ENCODE measurements at regions not wholly inside any gene's neighbourhood (a gene's known extent, or its start where the extent isn't known, plus 50 kb on each side); places are given as distances from the start of the nearest gene placed in this dataset.

- no peak for TF ChIP-seq ELK1 (IDR thresholded peaks at IDR 0.05; ENCODE audit: low read depth, low read length)
- TF ChIP-seq EZH2 (IDR thresholded peaks at IDR 0.05; ENCODE audit: borderline replicate concordance, control insufficient read depth, low read depth, low read length), result no peak
- TF ChIP-seq CTCF (IDR thresholded peaks at IDR 0.05 in 2 of 3, conservative IDR thresholded peaks at IDR 0.05 in 1 of 3; ENCODE audit: control insufficient read depth in 2 of 3, extremely low read depth in 1 of 3, insufficient read depth in 1 of 3, low read depth in 3 of 3, low read length in 3 of 3), result no peak
- no peak for TF ChIP-seq SRF (IDR thresholded peaks at IDR 0.05; ENCODE audit: low read depth in 2 of 2, low read length in 2 of 2)
- no peak for TF ChIP-seq TCF7 (IDR thresholded peaks at IDR 0.05; ENCODE audit: borderline replicate concordance)
- no peak for TF ChIP-seq FOXM1 (IDR thresholded peaks at IDR 0.05; ENCODE audit: low read depth, low read length)
- no peak for TF ChIP-seq ESRRA (IDR thresholded peaks at IDR 0.05; ENCODE audit: low read length)
- TF ChIP-seq ZBTB33 (IDR thresholded peaks at IDR 0.05), result no peak
Observed at GRCh38 chr3:148604270-148605085, 93.2 kb upstream of the AGTR1 start.
